IPS-18a (cell line): ENCODE measurements at regions not wholly inside any gene's neighbourhood (a gene's known extent, or its start where the extent isn't known, plus 50 kb on each side); places are given as distances from the start of the nearest gene placed in this dataset.

ENCODE experiments used
- H3K27ac ChIP-seq: one replicate; pipeline ENCODE4 v1.5.1; 2013; ENCODE audit warnings: low read length
- H3K27me3 ChIP-seq: one replicate; pipeline ENCODE4 v1.6.1; 2013; ENCODE audit warnings: mild to moderate bottlenecking, low read length; ENCODE audit not compliant: control insufficient read depth, insufficient read depth
- H3K36me3 ChIP-seq: one replicate; pipeline ENCODE4 v1.6.1; 2013; ENCODE audit warnings: low read depth, low read length; ENCODE audit not compliant: control insufficient read depth
- H3K4me1 ChIP-seq: one replicate; pipeline ENCODE4 v1.6.1; 2013; ENCODE audit warnings: low read depth, low read length; ENCODE audit not compliant: control insufficient read depth
- H3K4me3 ChIP-seq: one replicate; pipeline ENCODE4 v1.5.1; 2013; ENCODE audit warnings: low read length
- H3K9ac ChIP-seq: one replicate; pipeline ENCODE4 v1.6.1; 2013; ENCODE audit warnings: mild to moderate bottlenecking, low read length, moderate library complexity
- H3K9me3 ChIP-seq: one replicate; pipeline ENCODE4 v1.6.1; 2013; ENCODE audit warnings: low read depth, low read length; ENCODE audit not compliant: control insufficient read depth

DNA sequence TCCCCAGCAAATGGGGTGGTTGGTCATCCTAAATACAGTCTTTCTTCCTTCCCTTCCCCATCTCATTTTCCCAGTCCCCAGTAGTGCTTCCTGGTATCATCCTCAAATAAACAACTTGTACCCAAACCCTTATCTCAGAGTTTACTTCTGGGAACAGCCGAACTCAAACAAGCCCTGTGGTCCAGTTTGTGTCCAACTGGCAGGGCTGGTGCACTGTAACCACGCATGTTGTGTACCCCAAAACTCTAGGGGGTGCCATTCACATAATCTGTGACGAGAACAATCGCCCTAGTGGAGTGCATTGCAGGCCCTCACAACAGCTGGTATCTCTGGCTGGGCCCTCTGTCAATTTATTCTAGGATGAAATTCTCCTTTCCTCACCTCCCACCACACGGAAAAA, 366.2 kb downstream of the TNS1 start:
- no peaks in the 10 kb centered on the region for H3K4me1 ChIP-seq
- H3K9me3 ChIP-seq = no peaks in the 10 kb centered on the region
- H3K4me3 ChIP-seq = no peak overlapping the region
- H3K27me3 ChIP-seq = no peaks in the 10 kb centered on the region
- no peak overlapping the region for H3K27ac ChIP-seq
- no peak overlapping the region for H3K9ac ChIP-seq
- no peaks in the 10 kb centered on the region for H3K36me3 ChIP-seq

DNA sequence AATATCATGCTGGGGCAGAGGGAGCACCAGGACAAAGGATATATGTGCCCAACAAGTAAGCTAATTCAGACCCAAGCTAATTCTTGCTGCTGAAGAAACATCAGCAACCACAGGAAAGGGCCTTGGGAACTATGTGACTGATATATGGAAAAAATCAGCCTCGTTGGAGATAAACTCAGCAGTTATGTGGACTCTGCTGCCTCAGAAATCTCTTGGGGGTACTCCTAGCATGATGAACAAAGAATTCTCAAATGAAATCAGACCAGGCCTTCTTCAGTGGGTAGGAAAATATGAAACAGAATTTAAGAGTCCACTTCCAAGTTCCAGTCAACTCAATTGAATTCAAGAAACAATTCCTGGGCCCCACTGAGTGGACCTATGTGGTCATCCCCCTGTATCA, 367.9 kb downstream of the TNS1 start:
- Histone ChIP-seq H3K36me3 (no peaks in the 10 kb centered on the region), H3K27ac (no peak overlapping the region), H3K9ac (no peak overlapping the region), H3K4me3 (no peak overlapping the region), H3K4me1 (no peaks in the 10 kb centered on the region), H3K9me3 (no peaks in the 10 kb centered on the region), H3K27me3 (no peaks in the 10 kb centered on the region)

DNA sequence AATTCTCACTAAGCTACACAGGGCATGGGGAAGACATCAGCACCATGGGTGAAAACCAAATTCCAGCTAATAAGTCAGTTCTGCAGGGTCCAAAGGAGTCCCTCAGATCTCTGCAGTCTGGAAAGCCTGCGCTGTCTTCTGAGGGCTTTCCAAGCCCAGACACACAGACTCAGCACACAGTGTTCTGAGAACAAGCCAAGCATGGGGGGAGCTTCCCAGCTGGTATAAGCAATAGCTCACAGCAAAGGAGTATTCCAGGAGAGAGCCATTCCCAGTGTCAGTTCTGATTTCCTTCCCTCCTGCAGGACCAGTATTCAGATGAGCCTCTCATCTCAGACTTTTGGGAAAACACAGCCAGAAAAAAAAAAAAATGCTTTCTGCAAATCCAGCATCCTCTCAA, 370.8 kb downstream of the TNS1 start:
- Histone ChIP-seq H3K4me3 (no peak overlapping the region), H3K27me3 (no peaks in the 10 kb centered on the region), H3K9ac (no peak overlapping the region), H3K27ac (no peak overlapping the region), H3K4me1 (no peaks in the 10 kb centered on the region), H3K9me3 (no peaks in the 10 kb centered on the region), H3K36me3 (no peaks in the 10 kb centered on the region)

GRCh38 chr2:217631115-217631514, 371.7 kb downstream of the TNS1 start:
- no peaks in the 10 kb centered on the region for H3K27me3 ChIP-seq
- H3K9ac ChIP-seq = no peak overlapping the region
- no peaks in the 10 kb centered on the region for H3K4me1 ChIP-seq
- H3K27ac ChIP-seq = no peak overlapping the region
- no peaks in the 10 kb centered on the region for H3K36me3 ChIP-seq
- no peaks in the 10 kb centered on the region for H3K9me3 ChIP-seq
- H3K4me3 ChIP-seq = no peak overlapping the region

DNA sequence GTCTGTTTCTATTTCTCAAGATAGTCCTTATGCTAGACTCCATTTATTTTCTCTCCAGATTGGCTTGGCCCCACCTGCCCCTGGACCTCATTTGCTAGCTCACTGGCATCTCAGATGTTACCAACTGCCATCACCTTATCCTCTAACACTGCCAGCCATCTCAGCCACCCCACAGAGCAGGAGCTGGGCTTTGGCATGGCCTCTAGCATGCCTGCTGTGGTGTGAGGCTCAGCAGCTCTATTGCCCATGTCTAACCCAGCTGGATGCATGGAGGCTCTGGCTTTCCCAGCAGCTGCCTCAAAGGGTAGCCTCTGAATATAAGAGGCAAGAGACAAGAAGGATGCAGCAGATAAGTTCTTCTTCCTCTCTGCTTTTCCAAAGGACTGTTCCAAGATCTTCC, 373.4 kb downstream of the TNS1 start:
- H3K27ac ChIP-seq = no peak overlapping the region
- no peaks in the 10 kb centered on the region for H3K9me3 ChIP-seq
- no peaks in the 10 kb centered on the region for H3K27me3 ChIP-seq
- no peak overlapping the region for H3K4me3 ChIP-seq
- no peaks in the 10 kb centered on the region for H3K36me3 ChIP-seq
- H3K9ac ChIP-seq = no peak overlapping the region
- H3K4me1 ChIP-seq = no peaks in the 10 kb centered on the region

DNA sequence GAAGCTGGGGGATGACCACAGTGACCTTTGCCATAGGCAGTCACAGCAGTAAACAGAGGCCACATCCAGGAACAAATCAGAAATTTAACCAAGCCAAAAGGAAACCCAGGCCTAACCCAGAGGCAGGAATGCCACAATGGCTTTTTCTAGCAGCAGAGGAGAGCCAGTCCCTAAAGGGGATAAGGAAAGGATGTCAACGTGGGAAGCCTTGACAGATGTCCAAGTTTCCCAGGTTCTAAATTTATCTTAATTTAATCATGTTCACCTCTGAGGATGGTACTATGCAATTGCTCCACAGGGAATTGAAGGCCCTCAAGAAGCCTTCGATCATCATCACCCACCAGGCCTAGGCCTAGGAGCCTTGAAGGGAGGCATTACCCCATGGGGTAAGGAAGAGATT, 374.7 kb downstream of the TNS1 start:
- no peaks in the 10 kb centered on the region for H3K9me3 ChIP-seq
- no peak overlapping the region for H3K27ac ChIP-seq
- peaks cover under 1% of the 10 kb centered on the region for H3K4me1 ChIP-seq
- no peak overlapping the region for H3K4me3 ChIP-seq
- no peak overlapping the region for H3K9ac ChIP-seq
- H3K36me3 ChIP-seq = no peaks in the 10 kb centered on the region
- no peaks in the 10 kb centered on the region for H3K27me3 ChIP-seq

DNA sequence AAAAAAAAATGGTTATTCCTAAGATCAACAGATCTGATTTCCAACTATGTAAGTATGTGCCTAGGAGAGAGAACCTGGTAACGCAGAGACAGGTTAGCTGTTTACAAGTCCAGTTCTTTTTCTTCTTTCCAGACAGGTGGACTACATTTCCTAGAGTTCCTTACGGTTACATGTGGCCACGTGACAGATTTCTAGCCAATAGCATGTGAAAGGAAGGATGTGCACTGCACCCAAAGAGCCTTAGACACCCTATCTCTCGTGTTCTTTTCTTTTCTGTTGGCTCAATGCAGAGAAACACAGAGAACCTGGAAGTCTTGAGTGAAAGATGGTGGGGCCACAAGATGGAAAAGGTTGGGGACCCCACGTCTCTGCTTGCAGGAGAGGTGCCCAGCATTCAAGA, 375.9 kb downstream of the TNS1 start:
- Histone ChIP-seq H3K4me3 (no peak overlapping the region), H3K4me1 (peaks cover 12% of the 10 kb centered on the region), H3K9me3 (no peaks in the 10 kb centered on the region), H3K27ac (no peak overlapping the region), H3K27me3 (no peaks in the 10 kb centered on the region), H3K36me3 (no peaks in the 10 kb centered on the region), H3K9ac (no peak overlapping the region)

- H3K9me3 ChIP-seq = no peaks in the 10 kb centered on the region
- no peak overlapping the region for H3K4me3 ChIP-seq
- peaks cover 17% of the 10 kb centered on the region for H3K4me1 ChIP-seq
- no peaks in the 10 kb centered on the region for H3K27me3 ChIP-seq
- H3K27ac ChIP-seq = no peak overlapping the region
- no peaks in the 10 kb centered on the region for H3K36me3 ChIP-seq
- no peak overlapping the region for H3K9ac ChIP-seq
These were observed 377.1 kb downstream of the TNS1 start for GRCh38 chr2:217625557-217626169.

- H3K4me3 ChIP-seq = no peak overlapping the region
- no peaks in the 10 kb centered on the region for H3K27me3 ChIP-seq
- peaks cover 17% of the 10 kb centered on the region for H3K4me1 ChIP-seq
- no peaks in the 10 kb centered on the region for H3K9me3 ChIP-seq
- no peak overlapping the region for H3K9ac ChIP-seq
- no peaks in the 10 kb centered on the region for H3K36me3 ChIP-seq
- no peak overlapping the region for H3K27ac ChIP-seq
These were observed 379.4 kb downstream of the TNS1 start for GRCh38 chr2:217623281-217623912.

GRCh38 chr2:217622205-217623060, 380.4 kb downstream of the TNS1 start:
- H3K4me3 ChIP-seq = no peak overlapping the region
- no peak overlapping the region for H3K27ac ChIP-seq
- no peaks in the 10 kb centered on the region for H3K27me3 ChIP-seq
- no peak overlapping the region for H3K9ac ChIP-seq
- H3K9me3 ChIP-seq = no peaks in the 10 kb centered on the region
- no peaks in the 10 kb centered on the region for H3K36me3 ChIP-seq
- H3K4me1 ChIP-seq = peaks cover 17% of the 10 kb centered on the region

GRCh38 chr2:217621391-217621801, 381.4 kb downstream of the TNS1 start:
- Histone ChIP-seq H3K4me1 (peaks cover 17% of the 10 kb centered on the region), H3K36me3 (no peaks in the 10 kb centered on the region), H3K27ac (no peak overlapping the region), H3K27me3 (no peaks in the 10 kb centered on the region), H3K9me3 (no peaks in the 10 kb centered on the region), H3K4me3 (no peak overlapping the region), H3K9ac (no peak overlapping the region)
